ENCODE measurements at regions not wholly inside any gene's neighbourhood (a gene's known extent, or its start where the extent isn't known, plus 50 kb on each side); places are given as distances from the start of the nearest gene placed in this dataset.

GRCh38 chr3:159062734-159063410, 261.0 kb downstream of the MFSD1 start:
- Histone ChIP-seq H3K27ac (no peak overlapping the region), H3K4me3 (no peak overlapping the region), H3K9me3 (ENCODE audit: low read depth, low read length) (no peaks in the 10 kb centered on the region), H3K9ac (ENCODE audit: insufficient read length) (no peak overlapping the region), H3K36me3 (ENCODE audit: insufficient read depth, low read length) (no peaks in the 10 kb centered on the region)
- no peak for TF ChIP-seq FOXP2 (optimal IDR thresholded peaks at IDR 0.05; ENCODE audit: control extremely low read depth, extremely low read length, insufficient read depth)
- TF ChIP-seq EZH2 (IDR thresholded peaks at IDR 0.05) = no peak
- TF ChIP-seq POLR2AphosphoS5 (IDR thresholded peaks at IDR 0.05; ENCODE audit: borderline replicate concordance, low read depth, low read length) = no peak
- DNase-seq (ENCODE audit: low read depth, low spot score) = no peak

GRCh38 chr3:159069091-159069490, 267.2 kb downstream of the MFSD1 start, which contains the start of gene IQCJ:
IQCJ (plus strand) TSS chr3:159069319.
- no peak for DNase-seq (ENCODE audit: low read depth, low spot score)
- TF ChIP-seq FOXP2 (optimal IDR thresholded peaks at IDR 0.05; ENCODE audit: control extremely low read depth, extremely low read length, insufficient read depth) (no peak), POLR2AphosphoS5 (IDR thresholded peaks at IDR 0.05; ENCODE audit: borderline replicate concordance, low read depth, low read length) (no peak), EZH2 (IDR thresholded peaks at IDR 0.05) (no peak)
- no peaks in the 10 kb centered on the region for H3K9me3 ChIP-seq (ENCODE audit: low read depth, low read length)
- H3K4me3 ChIP-seq = no peak within 1 kb of the TSS
- H3K9ac ChIP-seq (ENCODE audit: insufficient read length) = no peak within 1 kb of the TSS
- H3K27ac ChIP-seq = no peak within 1 kb of the TSS
- no peaks in the 10 kb centered on the region for H3K36me3 ChIP-seq (ENCODE audit: insufficient read depth, low read length)

GRCh38 chr3:159069866-159070425, 268.1 kb downstream of the MFSD1 start:
- H3K27ac ChIP-seq = no peak overlapping the region
- H3K4me3 ChIP-seq = no peak overlapping the region

GRCh38 chr3:159074756-159075701, 273.2 kb downstream of the MFSD1 start:
- H3K36me3 ChIP-seq (ENCODE audit: insufficient read depth, low read length) = no peaks in the 10 kb centered on the region
- TF ChIP-seq FOXP2 (optimal IDR thresholded peaks at IDR 0.05; ENCODE audit: control extremely low read depth, extremely low read length, insufficient read depth) (no peak), EZH2 (IDR thresholded peaks at IDR 0.05) (no peak), POLR2AphosphoS5 (IDR thresholded peaks at IDR 0.05; ENCODE audit: borderline replicate concordance, low read depth, low read length) (no peak)
- no peak overlapping the region for H3K9ac ChIP-seq (ENCODE audit: insufficient read length)
- DNase-seq (ENCODE audit: low read depth, low spot score) = no peak
- no peak overlapping the region for H3K4me3 ChIP-seq
- no peaks in the 10 kb centered on the region for H3K9me3 ChIP-seq (ENCODE audit: low read depth, low read length)
- no peak overlapping the region for H3K27ac ChIP-seq

More at GRCh38 chr3:159069866-159070425, 268.1 kb downstream of the MFSD1 start:
- no peak for DNase-seq (ENCODE audit: low read depth, low spot score)
- Histone ChIP-seq H3K9me3 (ENCODE audit: low read depth, low read length) (no peaks in the 10 kb centered on the region), H3K9ac (ENCODE audit: insufficient read length) (no peak overlapping the region), H3K36me3 (ENCODE audit: insufficient read depth, low read length) (no peaks in the 10 kb centered on the region)
- no peak for TF ChIP-seq POLR2AphosphoS5 (IDR thresholded peaks at IDR 0.05; ENCODE audit: borderline replicate concordance, low read depth, low read length)
- no peak for TF ChIP-seq EZH2 (IDR thresholded peaks at IDR 0.05)
- TF ChIP-seq FOXP2 (optimal IDR thresholded peaks at IDR 0.05; ENCODE audit: control extremely low read depth, extremely low read length, insufficient read depth) = no peak

- TF ChIP-seq EZH2 (IDR thresholded peaks at IDR 0.05) = no peak
- TF ChIP-seq FOXP2 (optimal IDR thresholded peaks at IDR 0.05; ENCODE audit: control extremely low read depth, extremely low read length, insufficient read depth) = no peak
- TF ChIP-seq POLR2AphosphoS5 (IDR thresholded peaks at IDR 0.05; ENCODE audit: borderline replicate concordance, low read depth, low read length) = no peak
- DNase-seq (ENCODE audit: low read depth, low spot score) = no peak
- Histone ChIP-seq H3K36me3 (ENCODE audit: insufficient read depth, low read length) (no peaks in the 10 kb centered on the region), H3K9ac (ENCODE audit: insufficient read length) (no peak overlapping the region), H3K9me3 (ENCODE audit: low read depth, low read length) (no peaks in the 10 kb centered on the region), H3K27ac (no peak overlapping the region), H3K4me3 (no peak overlapping the region)
These were observed 276.0 kb downstream of the MFSD1 start for GRCh38 chr3:159077860-159078259.

GRCh38 chr3:159080256-159080655, 278.4 kb downstream of the MFSD1 start:
- TF ChIP-seq FOXP2 (optimal IDR thresholded peaks at IDR 0.05; ENCODE audit: control extremely low read depth, extremely low read length, insufficient read depth) (no peak), EZH2 (IDR thresholded peaks at IDR 0.05) (no peak), POLR2AphosphoS5 (IDR thresholded peaks at IDR 0.05; ENCODE audit: borderline replicate concordance, low read depth, low read length) (no peak)
- Histone ChIP-seq H3K9ac (ENCODE audit: insufficient read length) (no peak overlapping the region), H3K9me3 (ENCODE audit: low read depth, low read length) (no peaks in the 10 kb centered on the region), H3K27ac (no peak overlapping the region), H3K4me3 (no peak overlapping the region), H3K36me3 (ENCODE audit: insufficient read depth, low read length) (no peaks in the 10 kb centered on the region)
- no peak for DNase-seq (ENCODE audit: low read depth, low spot score)

GRCh38 chr3:159080821-159081220, 279.0 kb downstream of the MFSD1 start:
- Histone ChIP-seq H3K9ac (ENCODE audit: insufficient read length) (no peak overlapping the region), H3K9me3 (ENCODE audit: low read depth, low read length) (no peaks in the 10 kb centered on the region), H3K4me3 (no peak overlapping the region), H3K27ac (no peak overlapping the region), H3K36me3 (ENCODE audit: insufficient read depth, low read length) (no peaks in the 10 kb centered on the region)
- TF ChIP-seq EZH2 (IDR thresholded peaks at IDR 0.05) = no peak
- TF ChIP-seq FOXP2 (optimal IDR thresholded peaks at IDR 0.05; ENCODE audit: control extremely low read depth, extremely low read length, insufficient read depth) = no peak
- no peak for TF ChIP-seq POLR2AphosphoS5 (IDR thresholded peaks at IDR 0.05; ENCODE audit: borderline replicate concordance, low read depth, low read length)
- no peak for DNase-seq (ENCODE audit: low read depth, low spot score)

- Histone ChIP-seq H3K36me3 (ENCODE audit: insufficient read depth, low read length) (no peaks in the 10 kb centered on the region), H3K9me3 (ENCODE audit: low read depth, low read length) (no peaks in the 10 kb centered on the region), H3K4me3 (no peak overlapping the region), H3K9ac (ENCODE audit: insufficient read length) (no peak overlapping the region), H3K27ac (no peak overlapping the region)
- TF ChIP-seq EZH2 (IDR thresholded peaks at IDR 0.05) (no peak), FOXP2 (optimal IDR thresholded peaks at IDR 0.05; ENCODE audit: control extremely low read depth, extremely low read length, insufficient read depth) (no peak), POLR2AphosphoS5 (IDR thresholded peaks at IDR 0.05; ENCODE audit: borderline replicate concordance, low read depth, low read length) (no peak)
- DNase-seq (ENCODE audit: low read depth, low spot score) = no peak
These were observed 280.7 kb downstream of the MFSD1 start for GRCh38 chr3:159082519-159082918.

All from SK-N-MC (cell line).